Esophagus (tissue), 2 donors: ENCODE measurements at regions not wholly inside any gene's neighbourhood (a gene's known extent, or its start where the extent isn't known, plus 50 kb on each side); places are given as distances from the start of the nearest gene placed in this dataset.
"Not testable (repeated sequence)": the region's sequence is repeated elsewhere in the genome, so short reads cannot be mapped to it uniquely, and the experiment has no call there.

Experiments used
- H3K27ac ChIP-seq, 2 donors: one replicate each; pipeline ENCODE4 v1.5.1; 2013; ENCODE audit warnings: low read depth in 2 of 2, mild to moderate bottlenecking in 2 of 2, inconsistent platforms in 1 of 2, low read length in 1 of 2, moderate library complexity in 1 of 2
- H3K27me3 ChIP-seq, 2 donors: one replicate each; pipeline ENCODE4 v1.6.1; 2013; ENCODE audit warnings: low read length in 2 of 2, control low read depth in 1 of 2, mild to moderate bottlenecking in 1 of 2; ENCODE audit not compliant: insufficient read depth in 2 of 2, control insufficient read depth in 1 of 2
- H3K36me3 ChIP-seq, 2 donors: one replicate each; pipeline ENCODE4 v1.6.1; 2013; ENCODE audit warnings: low read length in 1 of 2; ENCODE audit not compliant: control insufficient read depth in 2 of 2, insufficient read depth in 2 of 2
- H3K4me1 ChIP-seq, 2 donors: one replicate each; pipeline ENCODE4 v1.6.1; 2013; ENCODE audit warnings: low read length in 1 of 2; ENCODE audit not compliant: control insufficient read depth in 2 of 2, insufficient read depth in 2 of 2
- H3K4me3 ChIP-seq, 2 donors: one replicate each; pipeline ENCODE4 v1.5.1; 2013; ENCODE audit warnings: low read length in 2 of 2, mild to moderate bottlenecking in 2 of 2, low read depth in 1 of 2, moderate library complexity in 1 of 2
- H3K9me3 ChIP-seq, 2 donors: one replicate each; pipeline ENCODE4 v1.6.1; 2013; ENCODE audit warnings: mild to moderate bottlenecking in 2 of 2, low read depth in 1 of 2, low read length in 1 of 2, moderate library complexity in 1 of 2; ENCODE audit not compliant: control insufficient read depth in 2 of 2, insufficient read depth in 1 of 2
- WGBS, 2 donors: extraction: QIAGEN DNeasy Blood & Tissue Kit; methylation state at CpG; one replicate each; pipeline ENCODE4 v1.1.7; 2013; 5-methylcytosine and 5-hydroxymethylcytosine counted together
- donor health status: healthy with polysubstance abuse.
- donor health status: Bipolar disorder and iron deficiency.

DNA sequence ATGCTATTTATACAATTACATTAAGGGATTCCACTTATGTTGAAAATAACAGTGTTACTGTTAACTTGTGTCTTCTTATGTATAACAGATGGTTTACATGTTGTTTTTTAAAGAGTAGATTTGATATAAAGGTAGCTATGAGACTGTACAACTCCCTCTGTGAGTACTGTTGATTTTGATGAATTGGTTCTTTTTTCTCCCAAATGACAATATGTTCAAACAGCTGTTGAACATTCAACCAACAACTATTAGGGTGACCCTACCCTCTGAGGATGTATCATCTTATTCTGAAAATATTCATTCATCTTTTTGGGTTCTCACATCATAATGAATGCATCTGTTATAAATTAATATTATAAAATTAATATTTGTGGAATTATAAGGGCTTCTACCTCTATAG, 456.9 kb upstream of the MGAT4C start:
- no peaks in the 10 kb centered on the region for H3K9me3 ChIP-seq
- H3K27ac ChIP-seq, result no peak overlapping the region
- no peaks in the 10 kb centered on the region for H3K27me3 ChIP-seq
- no peaks in the 10 kb centered on the region for H3K4me1 ChIP-seq
- no peaks in the 10 kb centered on the region for H3K36me3 ChIP-seq
- no peak overlapping the region for H3K4me3 ChIP-seq

- Histone ChIP-seq H3K4me3 (no peak overlapping the region), H3K9me3 (no peaks in the 10 kb centered on the region), H3K36me3 (no peaks in the 10 kb centered on the region), H3K27ac (no peak overlapping the region), H3K4me1 (no peaks in the 10 kb centered on the region), H3K27me3 (no peaks in the 10 kb centered on the region)
- 39 to 50% methylated on average over 4 of the region's 4 CpGs for WGBS, 2 donors
Measured at GRCh38 chr12:86712425-86712843, 456.2 kb upstream of the MGAT4C start.

- 56 to 72% methylated on average over 1 of the region's 1 CpG for WGBS, 2 donors
- Histone ChIP-seq H3K27ac (no peak overlapping the region), H3K4me3 (no peak overlapping the region), H3K9me3 (no peaks in the 10 kb centered on the region), H3K36me3 (no peaks in the 10 kb centered on the region), H3K4me1 (no peaks in the 10 kb centered on the region), H3K27me3 (no peaks in the 10 kb centered on the region)
Measured at GRCh38 chr12:86711731-86712130, 455.5 kb upstream of the MGAT4C start.

DNA sequence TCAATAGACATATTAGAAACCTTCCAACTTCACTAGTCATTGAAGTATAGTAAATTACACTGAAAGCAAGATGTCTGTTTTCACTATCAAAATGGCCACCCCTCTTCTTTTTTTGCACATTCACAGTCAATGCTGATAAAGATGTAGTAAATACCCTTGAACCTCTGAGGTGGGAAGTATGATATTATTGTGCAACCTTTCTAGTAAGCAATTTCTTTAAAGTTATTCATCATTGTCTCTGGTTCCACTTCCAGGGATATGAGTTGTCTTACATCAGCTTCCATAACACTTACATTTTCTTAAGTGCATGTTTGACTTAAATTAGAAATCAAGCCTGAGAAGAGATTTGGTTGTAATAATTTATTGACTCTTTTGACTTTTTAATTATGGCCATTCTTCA, 453.9 kb upstream of the MGAT4C start:
- no peak overlapping the region for H3K27ac ChIP-seq
- no peaks in the 10 kb centered on the region for H3K4me1 ChIP-seq
- H3K9me3 ChIP-seq, result no peaks in the 10 kb centered on the region
- no peak overlapping the region for H3K4me3 ChIP-seq
- H3K36me3 ChIP-seq, result no peaks in the 10 kb centered on the region
- no peaks in the 10 kb centered on the region for H3K27me3 ChIP-seq

GRCh38 chr12:86709017-86709416, 452.8 kb upstream of the MGAT4C start:
- H3K4me3 ChIP-seq, H3K27me3 ChIP-seq, H3K4me1 ChIP-seq, H3K27ac ChIP-seq, H3K9me3 ChIP-seq, H3K36me3 ChIP-seq: not testable (repeated sequence)
- WGBS, 2 donors, result 58 to 61% methylated on average over 3 of the region's 3 CpGs

- Histone ChIP-seq H3K27ac (no peak overlapping the region), H3K4me1 (no peaks in the 10 kb centered on the region)
- 51 to 55% methylated on average over 2 of the region's 2 CpGs for WGBS, 2 donors
Measured at GRCh38 chr12:86698641-86698980, 442.4 kb upstream of the MGAT4C start.

DNA sequence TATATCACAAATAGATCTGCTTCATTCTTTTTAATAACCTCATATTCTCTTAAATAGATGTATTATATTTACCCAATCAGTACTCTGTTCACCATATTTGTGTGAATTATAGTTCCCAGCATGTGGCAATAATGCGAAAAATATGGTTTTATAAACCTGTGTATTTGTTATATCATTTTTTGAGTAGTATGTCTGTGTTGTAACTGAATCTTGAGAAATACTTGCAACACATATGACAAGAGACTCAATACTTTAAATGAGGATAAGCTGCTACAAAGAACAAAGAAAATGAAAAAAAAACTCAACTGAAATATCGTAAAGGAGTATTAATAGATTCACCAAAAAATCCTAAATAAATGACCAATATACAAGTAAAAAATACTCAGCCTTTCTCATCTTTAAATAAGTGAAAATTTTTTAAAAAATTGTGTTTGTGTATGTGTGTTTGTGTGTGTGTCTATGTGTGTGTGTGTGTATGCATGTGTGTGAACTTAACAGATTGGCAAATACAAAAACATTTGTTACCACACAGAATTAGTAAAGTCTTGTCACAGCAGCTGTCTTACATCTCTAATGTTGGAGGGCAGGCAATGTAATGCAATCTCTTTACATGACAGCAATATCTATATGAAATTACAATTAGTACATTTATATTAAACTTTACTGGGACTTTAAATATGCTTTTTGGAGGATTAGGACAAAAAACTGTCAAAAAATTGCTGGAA, 441.9 kb upstream of the MGAT4C start:
- no peak overlapping the region for H3K27ac ChIP-seq
- no peaks in the 10 kb centered on the region for H3K36me3 ChIP-seq
- H3K4me3 ChIP-seq, result no peak overlapping the region
- no peaks in the 10 kb centered on the region for H3K4me1 ChIP-seq
- 80 to 88% methylated on average over 2 of the region's 2 CpGs for WGBS, 2 donors
- H3K9me3 ChIP-seq, result no peaks in the 10 kb centered on the region
- H3K27me3 ChIP-seq, result no peaks in the 10 kb centered on the region

More at GRCh38 chr12:86698641-86698980, 442.4 kb upstream of the MGAT4C start:
- no peaks in the 10 kb centered on the region for H3K27me3 ChIP-seq
- H3K4me3 ChIP-seq, result no peak overlapping the region
- H3K9me3 ChIP-seq, result no peaks in the 10 kb centered on the region
- H3K36me3 ChIP-seq, result no peaks in the 10 kb centered on the region

DNA sequence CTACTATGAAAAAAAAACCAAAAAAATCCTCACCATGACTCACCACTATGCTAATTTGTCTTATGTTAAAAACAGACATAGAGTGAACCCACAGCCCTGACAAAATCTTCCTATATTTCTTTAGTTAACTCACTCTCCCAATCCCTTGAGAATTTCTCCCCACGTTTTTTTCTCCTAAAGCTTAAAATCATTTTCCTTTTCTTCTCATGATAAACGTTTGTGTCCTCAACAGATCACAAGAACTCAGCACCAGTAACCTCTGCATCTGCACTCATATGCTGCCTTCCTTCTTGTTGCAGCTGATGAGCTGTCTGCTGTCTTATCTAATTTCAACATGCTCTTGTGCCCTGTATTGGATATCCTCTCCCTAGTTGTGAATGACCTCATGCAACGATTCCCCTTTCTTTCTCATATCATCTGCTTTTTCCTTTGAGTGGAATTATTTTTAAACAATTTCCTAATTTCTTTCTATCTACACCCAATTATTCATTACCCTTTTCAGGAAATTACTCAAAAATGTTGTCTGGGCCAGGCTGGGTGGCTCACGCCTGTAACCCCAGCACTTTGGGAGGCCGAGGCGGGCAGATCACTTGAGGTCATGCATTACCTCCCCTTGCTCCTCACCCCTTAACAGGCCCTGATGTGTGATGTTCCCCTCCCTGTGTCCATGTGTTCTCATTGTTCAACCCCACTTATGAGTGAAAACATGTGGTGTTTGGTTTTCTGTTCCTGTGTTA, 427.5 kb upstream of the MGAT4C start:
- WGBS, 2 donors, result 62 to 63% methylated on average over 6 of the region's 6 CpGs
- Histone ChIP-seq H3K4me1 (no peaks in the 10 kb centered on the region), H3K4me3 (no peak overlapping the region), H3K36me3 (no peaks in the 10 kb centered on the region), H3K9me3 (no peaks in the 10 kb centered on the region), H3K27me3 (no peaks in the 10 kb centered on the region), H3K27ac (no peak overlapping the region)

DNA sequence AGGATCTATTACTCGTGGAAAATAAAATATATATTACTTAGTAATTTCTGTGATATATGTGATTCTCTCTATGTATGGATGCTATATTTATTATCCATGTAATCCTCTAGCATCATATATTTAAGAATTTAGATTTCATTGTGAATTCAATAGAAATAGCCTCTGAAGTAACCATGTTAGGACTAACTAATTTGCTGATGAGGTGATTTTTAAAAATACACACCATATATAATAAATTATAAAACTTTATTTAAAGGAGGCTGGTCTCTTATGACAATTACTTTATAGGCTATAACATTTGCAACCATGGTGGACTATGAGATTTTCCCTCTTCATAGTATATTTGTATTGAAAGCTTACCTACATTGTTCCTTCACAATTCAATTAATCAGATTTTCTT, 424.9 kb upstream of the MGAT4C start:
- Histone ChIP-seq H3K36me3 (no peaks in the 10 kb centered on the region), H3K9me3 (no peaks in the 10 kb centered on the region), H3K27me3 (no peaks in the 10 kb centered on the region), H3K4me3 (no peak overlapping the region), H3K4me1 (no peaks in the 10 kb centered on the region), H3K27ac (no peak overlapping the region)
- WGBS, 2 donors, result 41 to 50% methylated on average over 1 of the region's 1 CpG

DNA sequence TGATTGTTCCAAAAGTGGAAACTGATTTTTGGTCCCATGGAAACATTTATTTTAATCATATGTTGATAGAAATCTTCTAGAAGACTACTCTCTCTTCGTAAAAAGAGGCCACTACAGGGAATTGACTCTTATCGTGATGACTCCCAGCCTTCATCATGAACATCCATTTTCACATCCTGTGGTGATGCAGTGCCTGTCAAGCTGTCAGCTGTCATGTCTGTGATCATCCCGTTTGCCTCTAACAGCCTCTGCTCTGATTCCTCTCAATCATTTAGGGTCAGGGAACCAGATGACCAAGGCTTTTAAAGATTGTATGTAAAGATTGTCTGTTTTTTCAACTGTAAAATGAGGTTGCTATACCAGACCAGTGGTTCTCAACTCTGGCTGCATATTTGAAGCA, 419.0 kb upstream of the MGAT4C start:
- Histone ChIP-seq H3K27ac (no peak overlapping the region), H3K4me3 (no peak overlapping the region), H3K4me1 (no peaks in the 10 kb centered on the region), H3K9me3 (no peaks in the 10 kb centered on the region), H3K36me3 (no peaks in the 10 kb centered on the region), H3K27me3 (no peaks in the 10 kb centered on the region)
- 62 to 63% methylated on average over 3 of the region's 3 CpGs for WGBS, 2 donors
